Ascending aorta (tissue), 2 donors: ENCODE measurements at regions not wholly inside any gene's neighbourhood (a gene's known extent, or its start where the extent isn't known, plus 50 kb on each side); places are given as distances from the start of the nearest gene placed in this dataset.

Experiments used
- DNase-seq, 2 donors: peaks; one replicate each; pipeline ENCODE4 v3.0.0-alpha.2; 2019; ENCODE audit warnings: low spot score in 2 of 2
- H3K27ac ChIP-seq, 2 donors: fragments of 200-600 bp; sonication (generic); one replicate each; pipeline ENCODE4 v1.5.1; 2016 to 2017; ENCODE audit warnings: mild to moderate bottlenecking in 1 of 2
- H3K27me3 ChIP-seq: fragments of 200-600 bp; sonication (generic); one replicate; pipeline ENCODE4 v1.5.1; 2017
- H3K36me3 ChIP-seq, 2 donors: fragments of 200-600 bp; sonication (generic); one replicate each; pipeline ENCODE4 v1.5.1; 2016
- H3K4me1 ChIP-seq, 2 donors: fragments of 200-600 bp; sonication (generic); one replicate each; pipeline ENCODE4 v1.5.1; 2016 to 2017; ENCODE audit warnings: mild to moderate bottlenecking in 1 of 2
- H3K4me3 ChIP-seq, 2 donors: fragments of 200-600 bp; sonication (generic); one replicate each; pipeline ENCODE4 v1.5.1; 2016 to 2017; ENCODE audit warnings: mild to moderate bottlenecking in 1 of 2
- H3K9me3 ChIP-seq, 2 donors: fragments of 200-600 bp; sonication (generic); one replicate each; pipeline ENCODE4 v1.5.1; 2016
- CTCF ChIP-seq, 3 experiments: fragments of 200-600 bp in 2 of 3; fragments of 450-650 bp in 1 of 3; sonication (generic) in 2 of 3; IDR thresholded peaks; one replicate each; pipeline ENCODE4 v1.5.1; 2016 to 2019; ENCODE audit warnings: antibody characterized with exemption in 3 of 3, mild to moderate bottlenecking in 1 of 3, moderate library complexity in 1 of 3
- intact Hi-C: fragments of 100-400 bp; cut with DNase I; formaldehyde crosslinking; loops from one replicate; pipeline ENCODE4 v1.15.1; 2023

DNA sequence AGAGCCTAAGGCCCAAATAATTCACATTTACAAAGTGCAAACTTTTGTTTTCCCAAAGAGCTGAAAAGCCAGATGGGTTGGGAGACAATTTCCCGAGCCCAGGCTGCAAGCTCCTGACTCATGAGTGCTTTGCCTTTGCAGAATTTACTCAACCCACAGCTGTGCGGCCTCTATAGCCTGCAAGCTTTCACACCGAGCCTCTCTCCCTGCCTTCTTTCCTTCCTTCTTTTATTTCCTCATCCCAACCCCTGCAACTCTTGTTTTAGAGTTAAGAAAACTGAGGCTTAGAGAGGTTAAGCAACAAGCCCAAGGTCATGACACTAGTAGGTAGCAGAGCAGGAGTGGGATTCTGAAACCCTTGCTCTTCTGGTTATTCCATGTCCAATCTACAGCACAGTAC is 203.0 kb upstream of the GPR26 start:
- Histone ChIP-seq H3K9me3 (no peaks in the 10 kb centered on the region), H3K27ac (no peak overlapping the region), H3K4me1 (no peaks in the 10 kb centered on the region), H3K27me3 (no peaks in the 10 kb centered on the region), H3K4me3 (no peak overlapping the region), H3K36me3 (no peaks in the 10 kb centered on the region)
- DNase-seq, result no peak
- no peak for TF ChIP-seq CTCF (IDR thresholded peaks at IDR 0.05)
- intact Hi-C loops, result no loop called here

DNA sequence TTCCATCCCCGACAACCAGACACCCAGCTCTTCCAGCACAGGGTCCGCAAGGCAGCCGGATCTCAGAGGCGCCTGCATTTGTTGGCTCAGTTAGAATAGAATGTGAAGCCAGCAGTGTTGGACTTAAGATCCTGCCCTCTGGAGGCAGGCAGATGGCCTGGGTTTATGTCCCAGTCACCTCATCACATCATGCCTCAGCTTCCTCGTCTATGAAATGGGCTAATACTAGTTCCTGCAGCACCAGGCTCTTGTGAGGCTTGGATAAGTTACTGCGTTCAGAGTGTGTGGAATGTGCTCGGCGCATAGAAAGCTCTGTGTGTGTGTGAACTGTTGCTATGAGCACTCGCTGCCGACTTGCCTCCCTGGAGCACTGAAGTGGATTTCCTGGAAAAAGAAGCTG is 202.5 kb upstream of the GPR26 start:
- no peaks in the 10 kb centered on the region for H3K4me1 ChIP-seq
- H3K27me3 ChIP-seq, result no peaks in the 10 kb centered on the region
- intact Hi-C loops, result no loop called here
- no peaks in the 10 kb centered on the region for H3K9me3 ChIP-seq
- H3K4me3 ChIP-seq, result no peak overlapping the region
- no peak for TF ChIP-seq CTCF (IDR thresholded peaks at IDR 0.05)
- no peaks in the 10 kb centered on the region for H3K36me3 ChIP-seq
- DNase-seq, result no peak
- no peak overlapping the region for H3K27ac ChIP-seq

DNA sequence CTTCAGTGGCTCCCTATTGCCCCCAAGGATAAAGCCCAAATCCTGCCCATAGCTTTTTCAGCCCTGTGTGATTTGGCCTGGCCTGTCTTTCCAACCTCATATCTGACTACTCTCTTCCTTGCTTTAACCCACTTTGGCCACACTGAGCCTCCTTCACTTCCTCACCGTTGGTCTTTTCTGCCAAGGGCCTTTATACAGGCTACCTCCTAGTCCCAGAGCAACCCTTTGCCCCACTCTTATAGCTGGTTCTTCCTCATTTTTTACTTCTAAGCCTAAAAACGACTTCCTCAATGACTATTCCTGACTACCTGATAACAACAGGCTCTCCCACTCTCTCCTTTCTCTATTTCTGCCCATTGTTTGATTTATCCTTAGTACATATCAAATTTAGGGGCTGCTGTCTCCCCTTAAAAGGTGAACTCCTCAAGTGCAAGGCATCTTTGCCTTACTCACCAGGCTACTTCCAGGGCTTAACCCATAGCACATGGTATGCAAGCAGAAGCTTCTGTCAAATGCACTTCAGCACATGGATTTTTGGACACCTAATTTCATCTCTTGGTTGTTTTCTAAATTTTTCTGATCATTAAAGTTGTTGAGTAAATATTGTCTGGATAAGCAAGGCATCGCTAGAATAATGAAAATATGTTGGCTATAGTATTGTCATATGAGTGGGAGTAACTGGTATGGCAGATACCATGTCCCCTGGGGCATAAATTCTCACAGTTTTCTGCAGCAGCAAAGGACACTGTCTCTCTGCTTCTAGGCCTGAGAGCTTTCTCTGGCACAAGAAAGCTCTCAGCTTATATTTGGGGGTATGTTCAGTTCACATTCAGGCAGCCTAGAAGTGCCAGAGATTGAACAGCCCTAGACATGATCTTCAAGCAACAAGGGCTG is 201.5 kb upstream of the GPR26 start:
- Histone ChIP-seq H3K27me3 (no peaks in the 10 kb centered on the region), H3K36me3 (no peaks in the 10 kb centered on the region), H3K4me1 (no peaks in the 10 kb centered on the region), H3K27ac (no peak overlapping the region), H3K9me3 (no peaks in the 10 kb centered on the region), H3K4me3 (no peak overlapping the region)
- no peak for TF ChIP-seq CTCF (IDR thresholded peaks at IDR 0.05)
- DNase-seq, result no peak
- intact Hi-C loops, result no loop called here

- no peak for DNase-seq
- Histone ChIP-seq H3K4me1 (no peaks in the 10 kb centered on the region), H3K36me3 (no peaks in the 10 kb centered on the region), H3K27ac (no peak overlapping the region), H3K9me3 (no peaks in the 10 kb centered on the region), H3K4me3 (no peak overlapping the region), H3K27me3 (no peaks in the 10 kb centered on the region)
- no peak for TF ChIP-seq CTCF (IDR thresholded peaks at IDR 0.05)
- intact Hi-C loops, result no loop called here
Measured at GRCh38 chr10:123470336-123470921, 195.7 kb upstream of the GPR26 start.

GRCh38 chr10:123471811-123472210 is 194.3 kb upstream of the GPR26 start:
- intact Hi-C loops, result no loop called here
- Histone ChIP-seq H3K9me3 (no peaks in the 10 kb centered on the region), H3K4me3 (no peak overlapping the region), H3K27me3 (no peaks in the 10 kb centered on the region), H3K27ac (no peak overlapping the region), H3K36me3 (no peaks in the 10 kb centered on the region), H3K4me1 (no peaks in the 10 kb centered on the region)
- no peak for DNase-seq
- no peak for TF ChIP-seq CTCF (IDR thresholded peaks at IDR 0.05)
